ENCODE measurements at regions not wholly inside any gene's neighbourhood (a gene's known extent, or its start where the extent isn't known, plus 50 kb on each side); places are given as distances from the start of the nearest gene placed in this dataset.
"Not testable (repeated sequence)": the region's sequence is repeated elsewhere in the genome, so short reads cannot be mapped to it uniquely, and the experiment has no call there.

DNA sequence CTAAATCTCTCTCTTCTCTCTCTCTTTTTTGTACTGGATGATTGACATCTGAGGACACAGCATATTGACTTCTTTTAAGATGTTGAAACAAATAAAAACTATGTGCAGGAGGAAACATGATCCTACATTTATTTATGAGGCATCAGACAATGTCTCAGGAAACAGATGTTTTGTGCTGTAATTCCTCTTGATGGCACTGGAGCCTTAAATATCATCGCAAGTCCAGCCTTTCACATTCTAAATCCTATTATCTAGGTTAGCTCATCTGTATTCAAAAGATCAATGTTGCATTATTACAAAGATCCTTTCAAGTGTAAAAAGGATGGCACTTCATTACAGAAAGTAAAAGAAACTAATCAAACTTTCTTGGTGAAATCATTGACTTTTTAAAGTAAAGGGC lies 63.9 kb downstream of the MAT2B start:
- no peak for DNase-seq

GRCh38 chr5:163571744-163572143 lies 66.3 kb downstream of the MAT2B start:
- peak; percentile 23 for DNase-seq

GRCh38 chr5:163574472-163575440 lies 69.3 kb downstream of the MAT2B start:
- DNase-seq, result no peak

DNA sequence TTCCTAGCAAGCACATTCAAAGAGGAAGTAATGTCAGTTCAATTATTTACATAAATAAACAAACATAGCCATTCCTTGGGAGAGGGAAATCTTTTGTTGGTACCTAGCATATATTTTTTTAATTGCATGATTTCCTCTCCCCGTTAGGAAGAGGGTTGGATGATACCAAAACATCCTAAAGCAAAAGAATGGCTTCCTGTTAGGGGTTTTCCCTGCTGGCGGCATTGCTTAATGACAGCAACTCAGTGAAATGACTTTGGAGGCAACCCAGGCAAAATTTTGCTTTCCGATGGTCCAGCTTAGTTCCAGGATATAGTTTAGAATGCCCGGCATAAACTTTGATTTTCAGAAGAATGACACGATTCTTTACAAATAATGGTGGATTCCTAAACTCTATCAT lies 73.2 kb downstream of the MAT2B start:
- no peak for DNase-seq

DNA sequence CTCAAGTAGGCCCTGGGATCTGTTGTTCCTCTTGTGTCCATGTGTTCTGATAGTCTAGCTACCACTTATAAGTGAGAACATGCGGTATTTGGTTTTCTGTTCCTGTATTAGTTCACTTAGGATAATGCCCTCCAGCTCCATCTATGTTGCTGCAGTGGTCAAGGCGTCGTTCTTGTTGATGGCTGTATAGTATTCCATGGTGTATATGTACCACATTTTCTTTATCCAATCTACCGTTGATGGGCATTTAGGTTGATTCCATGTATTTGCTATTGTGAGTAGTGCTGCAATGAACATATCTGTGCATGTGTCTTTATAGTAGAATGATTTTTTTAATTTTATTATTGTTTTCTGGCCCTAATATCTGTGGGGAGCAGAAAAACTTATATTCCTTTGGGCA lies 74.3 kb downstream of the MAT2B start:
- DNase-seq, result no peak

DNA sequence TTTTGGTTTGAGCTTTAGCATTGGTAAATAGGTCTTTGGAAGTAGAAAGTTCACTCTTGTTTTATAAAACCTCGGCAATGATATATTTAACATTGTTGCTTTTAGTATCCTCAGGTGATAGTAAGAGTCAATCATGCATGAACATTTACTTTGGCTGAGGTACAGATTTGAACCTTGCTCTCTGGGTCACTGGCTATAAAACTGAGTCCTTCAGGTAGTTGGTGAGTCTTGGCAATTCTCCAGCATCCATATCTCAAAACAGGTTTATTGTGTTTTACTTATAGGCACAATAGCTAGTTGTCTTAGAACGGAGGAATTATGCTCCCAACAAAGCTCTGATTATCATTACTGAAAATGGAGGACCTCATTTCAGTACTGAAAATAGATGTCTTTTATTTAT lies 75.1 kb downstream of the MAT2B start:
- no peak for DNase-seq

DNA sequence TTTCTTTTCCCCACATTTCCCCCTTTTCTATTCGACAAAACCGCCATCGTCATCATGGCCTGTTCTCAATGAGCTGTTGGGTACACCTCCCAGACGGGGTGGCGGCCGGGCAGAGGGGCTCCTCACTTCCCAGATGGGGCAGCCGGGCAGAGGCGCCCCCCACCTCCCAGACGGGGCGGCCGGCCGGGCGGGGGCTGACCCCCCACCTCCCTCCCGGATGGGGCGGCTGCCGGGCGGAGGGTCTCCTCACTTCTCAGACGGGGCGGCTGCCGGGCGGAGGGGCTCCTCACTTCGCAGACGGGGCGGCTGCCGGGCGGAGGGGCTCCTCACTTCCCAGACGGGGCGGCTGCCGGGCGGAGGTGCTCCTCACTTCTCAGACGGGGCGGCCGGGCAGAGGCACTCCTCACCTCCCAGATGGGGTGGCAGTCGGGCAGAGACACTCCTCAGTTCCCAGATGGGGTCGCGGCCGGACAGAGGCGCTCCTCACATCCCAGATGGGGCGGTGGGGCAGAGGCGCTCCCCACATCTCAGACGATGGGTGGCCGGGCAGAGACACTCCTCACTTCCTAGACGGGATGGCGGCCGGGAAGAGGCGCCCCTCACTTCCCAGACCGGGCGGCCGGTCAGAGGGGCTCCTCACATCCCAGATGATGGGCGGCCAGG lies 78.2 kb downstream of the MAT2B start:
- not testable (repeated sequence) for DNase-seq

GRCh38 chr5:163585206-163585605 lies 79.8 kb downstream of the MAT2B start:
- no peak for DNase-seq

DNA sequence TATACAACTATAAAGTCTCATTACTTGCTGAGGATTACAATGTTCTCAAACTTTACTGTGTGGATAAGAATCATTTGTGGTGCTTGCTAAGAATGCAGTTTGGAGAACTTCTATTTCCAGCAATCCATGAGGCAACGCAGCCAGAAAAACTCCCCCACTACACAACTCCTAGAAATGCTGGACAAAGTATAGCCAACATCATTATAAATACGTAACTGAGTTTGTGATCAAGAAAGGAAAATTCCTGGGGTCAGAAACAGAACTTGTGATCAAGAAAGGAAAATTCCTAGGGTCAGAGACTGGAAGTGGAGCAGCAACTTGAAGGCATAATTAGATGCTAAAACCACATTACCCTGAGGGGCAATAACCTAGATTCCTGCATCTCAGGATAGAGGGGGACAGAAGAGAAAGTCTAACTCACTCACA lies 81.1 kb downstream of the MAT2B start:
- DNase-seq, result no peak

GRCh38 chr5:163594951-163595350 lies 89.5 kb downstream of the MAT2B start:
- no peak for DNase-seq

DNA sequence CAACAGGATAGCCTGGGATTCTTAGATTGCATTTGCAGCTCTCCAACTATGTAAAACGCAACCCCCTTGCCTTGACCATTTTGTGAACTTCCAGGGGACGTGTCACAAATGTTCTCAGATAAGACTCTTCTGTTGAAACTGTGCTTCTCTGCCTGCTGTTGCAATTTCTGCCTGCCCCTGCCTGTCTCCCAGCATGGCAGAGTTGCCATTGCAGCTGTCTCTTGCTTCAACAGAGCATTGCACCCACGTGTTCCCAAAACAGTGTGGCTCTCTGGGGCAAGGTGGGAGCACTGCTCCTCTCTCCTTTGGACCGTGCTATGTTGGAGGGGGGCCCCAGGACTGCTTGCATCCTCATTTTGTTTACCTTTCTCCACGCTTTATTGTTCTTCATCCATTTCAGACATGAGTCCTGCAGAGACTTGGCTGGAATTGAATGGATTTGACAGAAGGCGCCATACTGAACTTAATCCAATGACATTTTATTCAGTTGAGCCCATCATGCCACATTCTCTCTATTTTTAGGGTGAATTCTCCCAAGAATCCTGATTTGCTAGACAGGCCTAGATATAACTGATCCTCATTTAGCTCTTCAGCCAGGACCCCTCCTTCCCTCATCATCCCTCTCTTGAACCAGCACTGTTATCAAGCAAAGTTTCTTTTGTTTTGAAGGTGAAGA lies 90.7 kb downstream of the MAT2B start:
- DNase-seq, result no peak

GRCh38 chr5:163596608-163597315 lies 91.3 kb downstream of the MAT2B start:
- DNase-seq, result no peak

- DNase-seq, result no peak
Observed at GRCh38 chr5:163604013-163604412, 98.6 kb downstream of the MAT2B start.

DNA sequence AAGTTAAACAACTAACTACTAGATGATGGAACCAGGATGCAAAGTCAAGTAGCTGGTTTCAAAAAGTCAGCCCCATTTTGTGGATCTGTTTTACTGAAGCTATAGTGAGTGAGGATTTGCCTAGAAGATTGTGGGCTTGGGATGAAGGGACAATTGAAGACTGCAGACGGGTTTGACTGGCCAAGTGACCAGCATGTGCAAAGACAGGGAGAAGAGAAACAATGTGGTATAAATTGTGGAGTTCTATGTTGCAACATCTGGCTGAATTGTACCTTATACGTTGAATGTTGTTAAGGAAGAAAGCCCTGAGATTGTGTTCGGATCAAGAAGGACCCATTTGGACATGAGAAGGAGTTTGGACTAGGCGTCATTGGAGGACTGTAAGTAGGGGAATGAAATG lies 101.8 kb downstream of the MAT2B start:
- no peak for DNase-seq

GRCh38 chr5:163608621-163609020 lies 103.2 kb downstream of the MAT2B start:
- no peak for DNase-seq

DNA sequence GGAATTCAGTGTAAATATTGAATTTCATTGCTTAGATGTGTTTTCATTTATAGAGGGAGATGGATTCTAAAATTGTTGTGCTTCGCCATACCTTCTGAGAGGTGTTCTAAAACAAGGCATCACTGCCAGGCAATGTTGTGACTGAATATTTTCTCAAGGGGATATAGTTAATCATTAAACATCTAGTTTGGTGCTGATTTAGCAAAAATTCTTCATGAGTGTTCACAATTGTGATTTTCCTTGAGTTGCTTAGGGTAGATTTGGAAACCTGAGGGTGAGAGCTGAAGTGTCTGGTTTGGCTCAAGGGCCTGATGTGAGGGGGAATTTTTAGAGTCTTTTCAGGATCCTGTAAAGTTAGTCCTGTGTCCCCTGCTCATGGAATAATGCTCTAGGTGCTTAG lies 104.5 kb downstream of the MAT2B start:
- DNase-seq, result no peak

DNA sequence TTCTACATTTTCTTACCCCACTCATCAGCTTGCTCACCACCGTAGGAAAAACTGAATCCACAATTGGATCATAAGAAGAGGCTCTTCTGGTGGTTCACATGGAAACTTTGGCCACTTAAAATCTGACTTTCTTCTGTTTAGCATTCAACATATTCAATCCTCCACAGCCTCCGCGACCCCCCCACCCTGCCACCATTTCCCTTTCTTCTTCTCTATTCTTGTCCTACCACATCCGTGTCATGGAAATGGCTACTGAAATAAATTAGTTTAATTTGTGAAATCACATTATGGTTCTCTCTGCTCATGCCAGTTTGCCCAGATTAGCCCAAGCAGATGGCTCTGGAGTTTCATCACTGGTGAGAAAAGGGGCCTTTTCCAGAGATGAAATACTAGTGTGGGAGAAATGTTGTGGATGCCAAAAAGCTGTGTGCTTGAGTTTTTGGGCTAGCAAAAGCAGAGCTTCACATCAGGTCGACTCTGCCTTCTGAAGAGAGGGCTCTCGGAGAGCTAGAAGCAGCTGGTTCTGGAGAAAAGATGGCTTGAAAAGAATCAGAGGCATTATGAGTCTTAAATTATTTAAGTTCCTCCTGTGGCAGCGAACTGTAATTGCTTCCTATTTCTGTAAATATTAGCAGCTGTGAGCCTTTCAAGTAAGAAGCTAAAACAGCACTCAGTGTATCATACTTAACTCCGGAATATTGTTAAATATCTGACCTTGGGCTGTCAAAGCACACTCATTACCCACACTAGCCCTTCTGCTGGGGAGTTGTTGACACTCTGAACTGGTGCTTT lies 107.1 kb downstream of the MAT2B start:
- DNase-seq, result no peak

DNA sequence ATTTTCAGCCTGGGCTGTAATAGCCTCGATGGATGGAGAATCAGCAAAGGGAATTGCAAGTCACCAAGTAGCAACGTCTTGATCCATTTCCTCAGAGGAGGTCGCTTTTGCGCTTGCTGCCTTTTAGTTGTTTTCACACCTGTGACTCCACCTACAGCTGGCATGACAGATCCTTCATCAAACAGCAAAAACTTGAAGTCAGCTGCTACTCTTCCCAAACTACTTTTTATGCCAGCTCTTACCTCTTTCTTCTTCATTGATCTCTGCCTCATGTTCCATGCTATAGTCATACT lies 107.7 kb downstream of the MAT2B start:
- DNase-seq, result no peak

GRCh38 chr5:163614787-163615186 lies 109.4 kb downstream of the MAT2B start:
- DNase-seq, result no peak

GRCh38 chr5:163619273-163619934 lies 114.0 kb downstream of the MAT2B start:
- no peak for DNase-seq

- DNase-seq, result no peak
Observed at GRCh38 chr5:163619951-163620350, 114.5 kb downstream of the MAT2B start.

- DNase-seq, result no peak
Observed at GRCh38 chr5:163622799-163623198, 117.4 kb downstream of the MAT2B start.
